Right lobe of liver (tissue), 4 donors: ENCODE measurements at regions not wholly inside any gene's neighbourhood (a gene's known extent, or its start where the extent isn't known, plus 50 kb on each side); places are given as distances from the start of the nearest gene placed in this dataset.

Experiments used
- POLR2A ChIP-seq: fragments of 450-650 bp; IDR thresholded peaks from one replicate; pipeline ENCODE4 v1.6.1; 2017; ENCODE audit warnings: antibody characterized with exemption, mild to moderate bottlenecking
- TF ChIP-seq, protein P1 (sequence below), 4 donors: fragments of 200-600 bp in 3 of 4; fragments of 450-650 bp in 1 of 4; IDR thresholded peaks; one replicate each; pipeline versions ENCODE4 v1.5.1 to v1.8.0; 2016 to 2022; ENCODE audit warnings: antibody characterized with exemption in 4 of 4, mild to moderate bottlenecking in 2 of 4
- donor health status: DM: no; HTN: no; CAD: no.
- donor health status: DM: no; HTN: no; CAD: no.
- donor health status: DM: no; HTN: yes; CAD: no.

DNA sequence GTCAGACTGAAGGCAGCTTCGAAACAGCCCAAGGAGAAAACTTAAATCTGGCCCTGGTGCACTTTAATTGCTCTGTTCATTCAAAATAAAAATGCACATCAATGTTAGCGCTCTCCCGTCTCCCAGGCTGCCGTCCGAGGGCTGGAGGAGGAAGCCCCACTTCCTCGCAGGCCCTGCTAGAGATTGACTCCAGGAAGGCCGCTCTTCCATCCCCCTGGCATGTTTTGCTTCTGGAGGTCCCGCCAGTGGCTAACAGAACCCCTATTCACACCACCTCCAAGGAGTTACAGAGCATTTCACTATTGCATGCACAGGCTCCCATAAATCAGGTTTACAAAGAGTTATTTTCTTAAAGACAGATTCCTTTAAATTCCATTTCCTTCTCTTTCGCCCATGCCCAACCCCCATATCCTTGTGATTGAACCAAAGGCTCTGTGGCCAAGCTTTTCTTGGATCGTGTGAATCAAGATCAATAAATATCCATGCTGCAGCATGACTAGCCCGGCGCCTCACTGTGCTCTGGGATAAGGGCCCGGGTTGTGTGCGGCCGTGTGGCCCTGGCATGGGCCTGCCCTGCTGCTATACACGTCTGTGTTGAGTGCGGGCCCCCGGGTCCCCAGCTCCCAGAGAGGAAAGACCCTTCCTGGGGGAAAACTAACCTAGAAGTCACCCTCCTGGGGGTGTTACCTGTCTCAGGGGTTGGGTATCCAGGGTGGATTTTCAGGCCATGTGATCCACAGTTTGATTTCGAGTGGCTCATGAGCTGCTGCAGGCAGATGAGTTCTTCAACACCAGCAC lies 118.7 kb upstream of the GDF10 start:
- TF ChIP-seq POLR2A, result no peak
- TF ChIP-seq, protein P1, sequence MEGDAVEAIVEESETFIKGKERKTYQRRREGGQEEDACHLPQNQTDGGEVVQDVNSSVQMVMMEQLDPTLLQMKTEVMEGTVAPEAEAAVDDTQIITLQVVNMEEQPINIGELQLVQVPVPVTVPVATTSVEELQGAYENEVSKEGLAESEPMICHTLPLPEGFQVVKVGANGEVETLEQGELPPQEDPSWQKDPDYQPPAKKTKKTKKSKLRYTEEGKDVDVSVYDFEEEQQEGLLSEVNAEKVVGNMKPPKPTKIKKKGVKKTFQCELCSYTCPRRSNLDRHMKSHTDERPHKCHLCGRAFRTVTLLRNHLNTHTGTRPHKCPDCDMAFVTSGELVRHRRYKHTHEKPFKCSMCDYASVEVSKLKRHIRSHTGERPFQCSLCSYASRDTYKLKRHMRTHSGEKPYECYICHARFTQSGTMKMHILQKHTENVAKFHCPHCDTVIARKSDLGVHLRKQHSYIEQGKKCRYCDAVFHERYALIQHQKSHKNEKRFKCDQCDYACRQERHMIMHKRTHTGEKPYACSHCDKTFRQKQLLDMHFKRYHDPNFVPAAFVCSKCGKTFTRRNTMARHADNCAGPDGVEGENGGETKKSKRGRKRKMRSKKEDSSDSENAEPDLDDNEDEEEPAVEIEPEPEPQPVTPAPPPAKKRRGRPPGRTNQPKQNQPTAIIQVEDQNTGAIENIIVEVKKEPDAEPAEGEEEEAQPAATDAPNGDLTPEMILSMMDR (IDR thresholded peaks at IDR 0.05), result no peak
